Activated T-cell treated with anti-CD3 and anti-CD28 coated beads for 24 hours (primary cell): ENCODE measurements at regions not wholly inside any gene's neighbourhood (a gene's known extent, or its start where the extent isn't known, plus 50 kb on each side); places are given as distances from the start of the nearest gene placed in this dataset.
"Not testable (repeated sequence)": the region's sequence is repeated elsewhere in the genome, so short reads cannot be mapped to it uniquely, and the experiment has no call there.

Experiments
- DNase-seq: peaks from one replicate; pipeline ENCODE4 v3.0.0-alpha.2; 2020; ENCODE audit warnings: low read depth

GRCh38 chrX:1059576-1060561 is 152.6 kb downstream of the CRLF2 start:
- no peak for DNase-seq

- not testable (repeated sequence) for DNase-seq
Measured at GRCh38 chrX:1053600-1053999, 158.8 kb downstream of the CRLF2 start.

GRCh38 chrX:1053072-1053471 is 159.4 kb downstream of the CRLF2 start:
- DNase-seq: no peak

GRCh38 chrX:1052021-1052420 is 160.4 kb downstream of the CRLF2 start:
- no peak for DNase-seq

- no peak for DNase-seq
Measured at GRCh38 chrX:1051421-1051820, 161.0 kb downstream of the CRLF2 start.

GRCh38 chrX:1045680-1046314 is 166.7 kb downstream of the CRLF2 start:
- no peak for DNase-seq

GRCh38 chrX:1041091-1041490 is 171.4 kb downstream of the CRLF2 start:
- no peak for DNase-seq

GRCh38 chrX:1035931-1036330 is 176.5 kb downstream of the CRLF2 start:
- not testable (repeated sequence) for DNase-seq

GRCh38 chrX:1035206-1035605 is 177.2 kb downstream of the CRLF2 start:
- no peak for DNase-seq

- DNase-seq: no peak
Measured at GRCh38 chrX:1034717-1035116, 177.7 kb downstream of the CRLF2 start.

- no peak for DNase-seq
Measured at GRCh38 chrX:1031521-1032430, 180.7 kb downstream of the CRLF2 start.

GRCh38 chrX:1029494-1029893 is 183.0 kb downstream of the CRLF2 start:
- no peak for DNase-seq

- DNase-seq: no peak
Measured at GRCh38 chrX:1027680-1028079, 184.8 kb downstream of the CRLF2 start.

GRCh38 chrX:1027133-1027532 is 185.3 kb downstream of the CRLF2 start:
- no peak for DNase-seq

- no peak for DNase-seq
Measured at GRCh38 chrX:1026263-1027015, 186.0 kb downstream of the CRLF2 start.

GRCh38 chrX:1025413-1025812 is 187.0 kb downstream of the CRLF2 start:
- no peak for DNase-seq

- no peak for DNase-seq
Measured at GRCh38 chrX:1023676-1024075, 188.8 kb downstream of the CRLF2 start.

GRCh38 chrX:1021314-1021993 is 191.0 kb downstream of the CRLF2 start:
- DNase-seq: not testable (repeated sequence)

GRCh38 chrX:1020634-1021166 is 191.7 kb downstream of the CRLF2 start:
- no peak for DNase-seq

GRCh38 chrX:1016926-1017325 is 195.5 kb downstream of the CRLF2 start:
- not testable (repeated sequence) for DNase-seq

GRCh38 chrX:1016281-1016680 is 196.2 kb downstream of the CRLF2 start:
- DNase-seq: not testable (repeated sequence)
